Gastroesophageal sphincter (tissue), 4 donors: ENCODE measurements at regions not wholly inside any gene's neighbourhood (a gene's known extent, or its start where the extent isn't known, plus 50 kb on each side); places are given as distances from the start of the nearest gene placed in this dataset.

ENCODE experiments used
- ATAC-seq: fragments of 150-250 bp; one replicate; pipeline ENCODE4 v1.9.1; 2016; ENCODE audit warnings: mild to moderate bottlenecking, moderate library complexity
- H3K27ac ChIP-seq, 4 donors: fragments of 200-600 bp; sonication (generic) in 3 of 4; 1 replicate in 3 of 4; 2 replicates in 1 of 4; pipeline ENCODE4 v1.5.1; 2016 to 2019
- H3K27me3 ChIP-seq: fragments of 200-600 bp; sonication (generic); one replicate; pipeline ENCODE4 v1.5.1; 2019
- H3K36me3 ChIP-seq, 2 donors: fragments of 200-600 bp; sonication (generic); one replicate each; pipeline ENCODE4 v1.5.1; 2019; ENCODE audit warnings: control low read depth in 1 of 2
- H3K4me1 ChIP-seq, 3 donors: fragments of 200-600 bp; sonication (generic); 1 replicate in 2 of 3; 2 replicates in 1 of 3; pipeline ENCODE4 v1.5.1; 2016 to 2019; ENCODE audit warnings: control low read depth in 2 of 3
- H3K4me3 ChIP-seq, 2 donors: fragments of 200-600 bp; sonication (generic); one replicate each; pipeline ENCODE4 v1.5.1; 2019; ENCODE audit warnings: mild to moderate bottlenecking in 1 of 2, moderate library complexity in 1 of 2
- H3K9me3 ChIP-seq, 3 donors: fragments of 200-600 bp; sonication (generic); one replicate each; pipeline ENCODE4 v1.5.1; 2017 to 2019; ENCODE audit warnings: control low read depth in 2 of 3
- CTCF ChIP-seq, 4 experiments: fragments of 200-600 bp in 2 of 4; fragments of 450-650 bp in 2 of 4; sonication (generic) in 1 of 4; IDR thresholded peaks; one replicate each; pipeline ENCODE4 v1.5.1; 2017 to 2019; ENCODE audit warnings: antibody characterized with exemption in 4 of 4, mild to moderate bottlenecking in 2 of 4, moderate library complexity in 2 of 4
- EP300 ChIP-seq: sonication (generic); formaldehyde crosslinking; IDR thresholded peaks from one replicate; pipeline ENCODE4 v1.6.1; 2017; ENCODE audit warnings: antibody characterized with exemption, mild to moderate bottlenecking
- POLR2A ChIP-seq, 2 donors: fragments of 450-650 bp; IDR thresholded peaks; one replicate each; pipeline ENCODE4 v1.6.1; 2017; ENCODE audit warnings: antibody characterized with exemption in 2 of 2, mild to moderate bottlenecking in 2 of 2, moderate library complexity in 1 of 2
- POLR2AphosphoS5 ChIP-seq: sonication (generic); formaldehyde crosslinking; IDR thresholded peaks from one replicate; pipeline ENCODE4 v1.6.1; 2017; ENCODE audit warnings: antibody characterized with exemption
- WGBS, 2 donors: methylation state at CpG; one replicate each; pipeline ENCODE4 v1.1.5; 2018; ENCODE audit warnings: low coverage in 1 of 2; 5-methylcytosine and 5-hydroxymethylcytosine counted together

DNA sequence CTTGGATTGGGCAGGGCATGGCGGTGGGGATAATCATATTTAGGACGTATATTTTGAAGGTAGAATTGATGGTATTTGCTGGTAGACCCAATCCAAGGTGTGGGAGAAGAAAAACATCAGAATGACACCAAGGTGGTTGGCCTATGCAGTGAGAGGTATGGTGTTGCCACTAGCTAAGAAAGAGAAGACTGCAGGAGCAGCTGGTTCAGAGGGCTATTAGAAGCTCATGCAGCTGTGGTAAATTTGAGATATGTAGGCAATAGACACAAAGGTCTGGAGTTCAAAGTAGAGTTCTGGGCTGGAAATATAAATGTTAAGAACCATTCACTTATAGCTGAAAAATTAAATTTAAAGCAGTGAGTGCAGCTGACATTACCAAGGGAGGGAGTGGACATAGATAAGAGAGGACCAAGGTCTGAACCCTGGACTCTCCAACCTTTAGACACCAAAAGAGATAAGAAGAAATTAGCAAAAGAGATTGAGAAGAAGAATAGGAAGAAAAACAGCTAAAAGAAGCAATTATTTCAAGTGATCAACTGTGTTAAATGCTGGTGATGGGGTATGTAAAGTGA, 74.7 kb upstream of the FAM169A start:
- TF ChIP-seq CTCF (IDR thresholded peaks at IDR 0.05) (no peak), POLR2A (IDR thresholded peaks at IDR 0.05) (no peak), POLR2AphosphoS5 (no peak), EP300 (no peak)
- no peaks in the 10 kb centered on the region for H3K36me3 ChIP-seq
- no peaks in the 10 kb centered on the region for H3K27me3 ChIP-seq
- no peak overlapping the region for H3K27ac ChIP-seq
- no peak overlapping the region for H3K4me3 ChIP-seq
- H3K4me1 ChIP-seq: no peaks in the 10 kb centered on the region
- ATAC-seq: no peak
- 82 to 83% methylated on average over 1 to 2 of the region's 2 CpGs for WGBS, 2 donors
- no peaks in the 10 kb centered on the region for H3K9me3 ChIP-seq

GRCh38 chr5:74938250-74938933, 72.2 kb upstream of the FAM169A start:
- Histone ChIP-seq H3K36me3 (no peaks in the 10 kb centered on the region), H3K27ac (no peak overlapping the region), H3K4me1 (no peaks in the 10 kb centered on the region), H3K27me3 (peaks cover 4% of the 10 kb centered on the region), H3K4me3 (no peak overlapping the region), H3K9me3 (no peaks in the 10 kb centered on the region)
- TF ChIP-seq POLR2A (IDR thresholded peaks at IDR 0.05) (no peak), CTCF (IDR thresholded peaks at IDR 0.05) (no peak), POLR2AphosphoS5 (no peak), EP300 (no peak)
- ATAC-seq: no peak

- Histone ChIP-seq H3K9me3 (no peaks in the 10 kb centered on the region), H3K4me3 (no peak overlapping the region), H3K27ac (peak overlapping the region in 1 of 4 donors; percentile 30), H3K4me1 (no peaks in the 10 kb centered on the region), H3K36me3 (no peaks in the 10 kb centered on the region), H3K27me3 (peaks cover 4% of the 10 kb centered on the region)
- TF ChIP-seq EP300 (no peak), POLR2A (IDR thresholded peaks at IDR 0.05) (no peak), CTCF (IDR thresholded peaks at IDR 0.05) (no peak), POLR2AphosphoS5 (no peak)
- 40 to 49% methylated on average over 4 of the region's 4 CpGs for WGBS, 2 donors
- ATAC-seq: no peak
Observed at GRCh38 chr5:74935752-74936091, 69.5 kb upstream of the FAM169A start.

DNA sequence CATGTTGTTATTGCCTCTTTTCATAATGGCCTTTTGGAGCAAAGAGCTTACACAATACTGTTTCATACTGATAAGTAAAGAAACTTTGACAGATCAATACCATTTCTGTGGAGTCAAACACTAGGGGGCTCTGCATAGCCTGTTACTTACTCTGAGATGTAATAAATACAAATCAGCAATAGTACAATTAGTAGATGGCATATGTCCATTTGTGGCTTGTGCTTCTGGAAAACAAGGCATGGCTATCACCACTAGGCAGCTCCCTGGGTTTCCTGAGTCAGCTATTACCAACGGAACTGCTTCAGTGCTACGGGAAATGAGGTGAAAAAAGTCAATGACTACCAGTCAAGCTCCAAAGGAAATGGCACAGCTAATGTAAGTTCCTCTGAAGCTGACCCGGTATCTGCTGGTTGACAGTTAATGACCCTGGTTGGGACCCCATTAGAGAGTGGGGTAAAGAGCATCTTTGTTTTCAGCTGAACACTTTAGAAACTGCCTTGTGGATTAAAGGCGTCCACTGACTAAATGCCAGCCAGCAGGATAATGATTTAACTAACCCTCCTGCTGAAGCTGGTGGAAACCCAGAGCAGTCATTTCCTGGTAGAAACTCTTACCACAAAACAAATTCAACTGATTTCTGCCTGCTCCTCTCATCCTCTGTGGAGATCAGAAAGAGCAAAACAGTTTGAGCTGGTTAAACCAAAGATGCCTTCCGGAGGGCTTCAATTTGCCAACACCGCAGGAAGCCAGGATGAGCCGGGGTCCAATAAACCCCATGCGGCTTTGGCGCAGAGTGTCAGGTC, 69.0 kb upstream of the FAM169A start:
- no peaks in the 10 kb centered on the region for H3K36me3 ChIP-seq
- H3K27me3 ChIP-seq: peaks cover 4% of the 10 kb centered on the region
- peak; percentile 48 for ATAC-seq
- no peak overlapping the region for H3K4me3 ChIP-seq
- 18 to 61% methylated on average over 7 to 9 of the region's 9 CpGs for WGBS, 2 donors
- TF ChIP-seq CTCF (IDR thresholded peaks at IDR 0.05): no peak
- no peak for TF ChIP-seq EP300
- no peak for TF ChIP-seq POLR2A (IDR thresholded peaks at IDR 0.05)
- no peak for TF ChIP-seq POLR2AphosphoS5
- H3K4me1 ChIP-seq: no peaks in the 10 kb centered on the region
- H3K27ac ChIP-seq: peak overlapping the region in 1 of 4 donors; percentile 30
- H3K9me3 ChIP-seq: no peaks in the 10 kb centered on the region
